ELF-1 (cell line): ENCODE measurements at regions not wholly inside any gene's neighbourhood (a gene's known extent, or its start where the extent isn't known, plus 50 kb on each side); places are given as distances from the start of the nearest gene placed in this dataset.
A peak's percentile ranks its signal among the peaks of the same experiment; 100 is the strongest.

Experiments
- DNase-seq: peaks from one replicate; pipeline ENCODE4 v3.0.0-alpha.2; 2016; ENCODE audit warnings: low read depth, low spot score

DNA sequence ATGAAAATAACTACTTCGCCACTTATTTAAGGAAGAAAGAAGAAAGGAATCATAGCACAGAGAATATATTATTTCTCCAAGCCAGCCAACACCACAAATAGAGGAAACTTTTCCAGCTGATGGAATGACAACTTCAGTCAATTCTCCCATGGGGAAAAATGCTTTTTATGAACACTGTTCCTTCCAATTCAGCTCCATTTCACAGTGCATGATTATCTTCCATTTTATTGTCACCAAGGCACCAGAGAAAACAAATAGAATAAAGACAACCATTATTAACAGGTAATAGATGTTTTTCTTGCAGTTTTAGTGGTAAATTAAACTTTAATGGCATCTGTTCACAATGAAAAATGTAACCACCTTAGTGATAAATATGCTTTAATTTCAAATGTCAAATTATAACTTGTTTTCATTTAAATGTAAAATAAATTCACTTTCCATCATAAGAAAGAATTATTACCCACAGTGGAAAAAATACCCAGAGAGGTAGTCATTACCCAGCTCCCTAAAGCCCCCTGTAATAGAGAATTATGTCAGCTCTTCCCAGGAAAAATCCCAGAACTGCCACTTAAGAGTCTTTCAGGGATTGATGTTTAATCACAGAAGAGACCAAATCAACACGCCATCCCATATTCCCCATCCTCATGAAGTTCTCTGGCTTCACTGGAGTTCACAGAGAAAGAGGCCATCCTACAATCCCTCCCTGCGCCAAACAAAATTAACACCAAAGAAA is 828.3 kb upstream of the TMEM132C start:
- no peak for DNase-seq

GRCh38 chr12:127445581-127446139 is 821.3 kb upstream of the TMEM132C start:
- no peak for DNase-seq

DNA sequence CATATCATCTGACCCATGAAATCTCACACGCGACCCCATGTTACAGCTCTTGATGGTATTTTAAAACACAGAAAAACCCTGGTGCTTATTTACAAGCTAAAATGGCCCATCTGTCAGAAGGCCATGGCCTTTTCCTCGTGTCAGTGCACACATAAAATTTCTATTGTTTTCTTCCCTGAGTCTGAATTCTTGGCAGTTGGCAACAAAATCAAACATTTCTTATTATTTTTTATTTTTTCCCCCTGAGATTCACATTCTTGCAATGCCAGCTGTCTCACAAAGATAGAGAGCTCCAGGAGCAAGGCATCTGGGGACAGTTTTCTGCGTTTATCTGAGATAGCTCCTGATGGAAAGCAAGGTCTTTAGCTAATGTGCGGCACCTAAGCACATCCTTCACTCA is 818.1 kb upstream of the TMEM132C start:
- DNase-seq, result no peak

- DNase-seq, result no peak
Observed at GRCh38 chr12:127450826-127451225, 816.1 kb upstream of the TMEM132C start.

DNA sequence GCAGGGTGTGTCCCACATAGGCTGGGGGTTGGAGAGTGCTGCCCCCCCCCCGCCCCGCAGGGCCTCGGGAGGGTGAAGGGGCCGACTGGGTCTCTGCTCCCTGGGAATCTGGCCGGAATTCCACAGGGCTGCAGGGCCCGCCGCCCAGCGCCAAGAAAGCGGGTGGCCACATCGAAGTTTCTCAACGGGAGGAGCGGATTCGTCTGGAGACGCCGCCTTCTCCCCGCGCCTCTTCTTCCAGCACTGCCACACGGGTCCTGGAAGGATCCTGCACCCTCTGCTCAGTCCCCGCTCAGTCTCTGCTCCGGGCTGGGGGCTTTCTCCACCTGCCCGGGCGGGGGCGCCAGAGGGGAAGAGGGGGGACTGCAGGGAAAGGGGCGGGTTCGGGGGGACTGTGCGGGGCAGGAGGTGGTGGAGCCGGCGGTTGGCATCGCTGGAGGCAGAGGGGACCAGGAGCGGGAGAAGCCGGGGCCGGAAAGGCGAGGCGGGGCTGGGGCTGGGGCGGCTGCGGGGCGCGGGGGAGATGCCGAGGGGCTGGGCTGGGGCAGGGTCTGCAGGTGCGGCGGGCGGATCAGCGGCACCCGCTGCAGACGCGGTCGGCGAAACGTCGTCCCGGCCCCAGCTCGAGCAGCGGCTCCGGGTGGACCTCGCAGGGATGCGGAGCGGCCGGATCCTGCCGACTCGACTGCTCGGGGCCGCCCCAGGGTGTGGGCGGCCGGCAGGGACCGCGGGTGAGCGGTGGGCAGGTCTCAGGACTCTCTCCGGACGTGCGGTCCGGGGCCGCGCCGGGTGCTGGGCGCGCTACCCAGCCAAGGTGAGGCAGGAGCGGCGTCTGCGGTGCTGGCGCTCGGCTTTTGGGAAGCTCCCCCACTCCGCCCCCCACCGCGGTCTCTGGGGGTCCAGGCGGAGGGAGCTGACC is 811.4 kb upstream of the TMEM132C start:
- peak; percentile 11 for DNase-seq

GRCh38 chr12:127457726-127458125 is 809.2 kb upstream of the TMEM132C start:
- no peak for DNase-seq

GRCh38 chr12:127459166-127459565 is 807.8 kb upstream of the TMEM132C start:
- DNase-seq, result no peak

GRCh38 chr12:127459687-127460086 is 807.3 kb upstream of the TMEM132C start:
- no peak for DNase-seq

GRCh38 chr12:127463237-127463636 is 803.7 kb upstream of the TMEM132C start:
- no peak for DNase-seq

DNA sequence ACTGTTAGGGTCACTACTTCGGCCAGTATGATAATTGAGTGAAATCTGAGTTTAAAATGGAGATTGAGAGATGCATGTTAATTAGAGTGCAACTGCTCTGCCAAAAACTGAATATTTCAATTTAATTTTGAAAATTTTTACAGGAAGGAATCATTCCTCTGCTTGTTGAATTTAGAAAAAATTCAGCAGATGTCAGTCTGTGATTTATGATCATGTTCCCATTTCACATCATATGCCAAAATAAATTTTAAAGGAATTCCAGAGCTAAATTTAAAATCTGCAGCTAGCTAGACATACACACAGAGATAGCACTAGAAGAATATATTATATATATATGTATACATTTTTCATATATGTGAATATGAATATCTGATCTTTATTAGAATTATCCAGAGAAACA is 797.6 kb upstream of the TMEM132C start:
- no peak for DNase-seq

- DNase-seq, result no peak
Observed at GRCh38 chr12:127473766-127474165, 793.2 kb upstream of the TMEM132C start.

DNA sequence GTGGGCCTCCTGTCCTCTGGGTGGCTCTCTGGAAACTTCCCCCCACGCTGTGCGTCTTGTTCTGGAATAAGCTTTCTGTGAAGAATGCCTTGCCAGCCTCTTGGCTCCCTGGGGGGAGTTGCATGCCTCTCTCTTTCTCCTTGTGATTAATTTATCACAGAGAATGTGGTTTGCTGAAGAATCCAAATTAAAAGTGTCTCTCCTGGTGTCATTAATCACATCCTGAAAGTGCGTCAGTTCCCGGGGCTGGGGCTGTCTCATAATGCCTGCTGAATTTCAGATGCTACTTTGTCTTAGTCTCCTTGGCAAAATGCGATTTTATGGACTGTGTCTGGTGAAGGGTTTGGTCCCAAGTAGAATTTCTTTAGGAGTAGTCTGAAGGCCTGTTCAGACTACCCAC is 787.7 kb upstream of the TMEM132C start:
- no peak for DNase-seq

GRCh38 chr12:127480775-127481314 is 786.1 kb upstream of the TMEM132C start:
- peak; percentile 5 for DNase-seq

DNA sequence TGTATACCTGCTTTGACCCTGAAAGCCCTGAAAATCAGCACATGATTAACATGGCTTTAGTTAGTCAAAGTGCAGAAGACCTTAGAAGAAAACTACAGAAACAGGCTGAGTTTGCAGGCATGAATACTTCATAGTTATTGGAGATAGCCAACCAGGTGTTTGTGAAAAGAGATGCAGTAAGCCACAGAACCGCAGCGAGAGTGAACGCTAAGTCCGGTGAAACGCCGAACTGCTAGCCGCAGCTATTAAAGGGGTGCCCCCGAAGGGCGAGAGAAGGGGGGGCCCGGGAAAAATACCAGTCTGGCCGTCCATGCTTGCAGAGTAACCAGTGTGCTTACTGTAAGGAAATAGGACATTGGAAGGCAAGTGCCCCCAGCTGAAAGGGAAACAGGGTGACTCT is 784.0 kb upstream of the TMEM132C start:
- no peak for DNase-seq

GRCh38 chr12:127485528-127485927 is 781.4 kb upstream of the TMEM132C start:
- peak; percentile 3 for DNase-seq

- no peak for DNase-seq
Observed at GRCh38 chr12:127487031-127487430, 779.9 kb upstream of the TMEM132C start.

DNA sequence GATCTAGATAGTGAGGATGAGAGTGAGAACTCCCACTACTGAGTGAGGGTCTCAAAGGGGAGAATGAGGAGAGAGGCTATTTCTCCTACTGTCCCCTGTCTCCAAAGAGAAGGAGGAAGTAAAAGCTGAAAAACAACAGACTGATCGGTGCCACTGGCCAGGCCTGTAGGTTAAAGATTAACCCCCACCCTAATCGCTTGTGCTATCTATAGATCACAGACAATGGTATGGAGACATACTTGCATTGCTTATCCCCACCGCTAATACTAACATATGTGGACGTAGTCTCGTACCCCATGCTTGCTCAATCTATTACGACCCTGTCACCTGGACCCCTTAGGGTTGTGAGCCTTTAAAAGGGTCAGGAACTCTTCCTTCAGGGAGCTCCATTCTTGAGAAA is 777.9 kb upstream of the TMEM132C start:
- DNase-seq, result no peak

DNA sequence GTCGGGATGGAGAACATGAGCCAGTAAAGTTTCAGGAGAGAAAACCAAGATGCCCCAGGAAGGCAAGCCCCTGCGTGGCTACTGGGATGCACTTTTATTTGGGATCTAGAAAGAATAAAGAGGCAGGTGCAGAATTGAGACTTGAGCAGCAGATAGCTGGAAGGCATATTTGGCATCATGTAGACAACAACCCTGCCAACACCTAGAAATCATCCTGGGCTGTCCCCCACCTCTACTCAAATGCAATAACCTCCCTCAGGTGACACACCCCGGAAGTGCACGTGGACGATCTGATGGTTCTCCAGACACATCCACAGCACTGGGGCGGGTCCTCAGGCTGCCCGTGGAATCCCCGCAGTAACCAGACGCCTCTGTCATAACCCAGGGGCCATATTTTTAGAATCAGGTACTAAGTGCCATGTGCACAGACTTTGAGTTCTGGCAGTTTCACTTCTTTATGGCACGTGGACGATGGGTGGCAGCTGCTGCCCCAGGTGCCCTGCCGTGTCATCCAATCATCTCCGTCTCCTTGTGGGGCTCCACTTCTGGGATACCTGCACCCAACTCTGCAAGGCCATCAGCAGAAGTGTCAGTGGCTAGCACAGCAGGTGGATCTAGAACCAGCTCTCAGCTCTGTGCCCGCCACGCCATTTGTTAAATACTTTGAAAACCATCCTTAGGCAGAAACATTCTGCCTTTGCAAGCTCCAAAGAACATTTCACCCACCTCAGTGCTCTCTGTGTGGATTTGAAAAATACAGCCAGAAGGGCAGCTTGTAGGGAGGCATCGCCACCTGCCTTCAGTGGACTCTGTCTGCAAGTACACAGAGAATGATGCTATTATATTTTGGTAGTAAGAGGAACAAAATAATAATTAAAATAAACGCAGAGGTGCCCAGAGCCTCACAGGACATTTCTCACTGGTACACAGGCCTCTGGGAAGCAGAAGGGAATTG is 771.7 kb upstream of the TMEM132C start:
- no peak for DNase-seq

GRCh38 chr12:127496255-127496654 is 770.7 kb upstream of the TMEM132C start:
- peak; percentile 8 for DNase-seq

DNA sequence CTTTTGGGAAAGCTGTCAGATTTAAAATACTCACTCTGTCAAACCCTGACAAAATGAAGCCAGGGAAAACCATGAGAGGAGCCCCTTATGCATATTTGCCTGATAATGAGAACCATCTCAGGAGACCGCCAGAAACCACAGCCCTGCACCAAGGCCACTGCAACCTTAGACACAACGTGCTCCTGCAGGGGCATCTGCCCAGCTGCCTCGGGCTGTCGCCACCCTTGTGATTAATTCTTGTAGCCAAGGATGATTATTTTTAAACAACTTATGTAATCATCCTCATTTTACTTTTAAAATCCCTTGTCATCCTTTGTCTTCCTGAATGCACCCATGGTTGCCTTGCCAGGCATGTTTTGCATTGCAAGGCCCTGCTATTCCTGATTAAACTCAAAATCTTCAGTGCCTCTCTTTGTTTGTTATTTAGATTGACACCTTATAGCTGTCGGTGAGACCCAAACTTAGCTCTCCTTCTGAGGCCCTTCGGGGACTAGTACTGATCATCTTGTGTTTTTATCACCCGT is 766.4 kb upstream of the TMEM132C start:
- DNase-seq, result no peak

GRCh38 chr12:127501916-127502315 is 765.1 kb upstream of the TMEM132C start:
- DNase-seq, result no peak
